H1 (cell line): ENCODE measurements at regions not wholly inside any gene's neighbourhood (a gene's known extent, or its start where the extent isn't known, plus 50 kb on each side); places are given as distances from the start of the nearest gene placed in this dataset.
A peak's percentile ranks its signal among the peaks of the same experiment; 100 is the strongest.

Source experiments
- CHD7 ChIP-seq: fragments of 300-600 bp; sonication (generic); IDR thresholded peaks from 2 replicates; pipeline ENCODE4 v1.7.1; 2012; ENCODE audit warnings: low read length, moderate library complexity, mild to moderate bottlenecking, inconsistent platforms; ENCODE audit not compliant: insufficient replicate concordance
- NANOG ChIP-seq: IDR thresholded peaks from 2 replicates; pipeline ENCODE4 v1.6.1; 2011; ENCODE audit warnings: low read length, low read depth, mild to moderate bottlenecking, inconsistent platforms; ENCODE audit not compliant: insufficient read depth, poor library complexity, severe bottlenecking
- RBBP5 ChIP-seq: IDR thresholded peaks from 2 replicates; pipeline ENCODE4 v1.7.1; 2012; ENCODE audit warnings: low read depth, mild to moderate bottlenecking, inconsistent platforms, low read length, moderate library complexity, borderline replicate concordance
- RFX5 ChIP-seq: IDR thresholded peaks from 2 replicates; pipeline ENCODE4 v1.6.1; 2011; ENCODE audit warnings: low read depth, low read length, improper control_type of control experiment, borderline replicate concordance
- SIRT6 ChIP-seq: IDR thresholded peaks from one replicate; pipeline ENCODE4 v1.7.1; 2012; ENCODE audit warnings: low read length, inconsistent platforms

- TF ChIP-seq CHD7: no peak
- peak; percentile 74; the same call in 1 of the 2 replicates for TF ChIP-seq RBBP5
- no peak for TF ChIP-seq SIRT6
- no peak for TF ChIP-seq RFX5
- TF ChIP-seq NANOG: no peak
Observed at GRCh38 chr12:27905285-27906126, 67.0 kb downstream of the PTHLH start (continued).
